LNCaP clone FGC (cell line): ENCODE measurements at regions not wholly inside any gene's neighbourhood (a gene's known extent, or its start where the extent isn't known, plus 50 kb on each side); places are given as distances from the start of the nearest gene placed in this dataset.

Experiments used
- DNase-seq: peaks from one replicate; pipeline ENCODE4 v3.0.0-alpha.2; 2011; ENCODE audit warnings: low read depth
- H3K4me3 ChIP-seq: 2 replicates; pipeline ENCODE4 v1.5.1; 2011; ENCODE audit warnings: mild to moderate bottlenecking, low read depth, low read length, control low read depth
- TF ChIP-seq, protein P1 (sequence below): IDR thresholded peaks from 2 replicates; pipeline ENCODE4 v1.5.1; 2012; ENCODE audit warnings: mild to moderate bottlenecking; ENCODE audit not compliant: control insufficient read depth, insufficient read depth; ENCODE audit errors: extremely low read depth

DNA sequence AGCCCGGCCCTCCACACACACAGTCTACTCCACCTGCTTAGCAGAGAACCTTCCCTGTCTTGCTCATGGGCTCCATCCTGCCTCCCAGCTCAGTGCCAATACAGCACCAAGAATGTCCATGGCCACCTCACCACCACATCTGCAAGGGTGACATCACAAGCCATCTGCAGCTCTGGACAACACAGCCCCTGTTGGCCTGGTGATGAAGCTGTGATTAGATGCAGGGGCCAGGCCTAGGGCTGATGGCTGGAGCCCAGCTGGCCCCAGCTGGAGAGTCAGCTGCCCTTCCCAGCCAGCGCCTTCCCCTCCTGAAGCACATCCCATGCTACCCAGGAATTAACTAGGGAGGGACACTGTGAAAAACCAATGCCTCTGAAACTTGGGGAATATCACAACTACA lies 91.1 kb downstream of the TTC32 start:
- TF ChIP-seq, protein P1, sequence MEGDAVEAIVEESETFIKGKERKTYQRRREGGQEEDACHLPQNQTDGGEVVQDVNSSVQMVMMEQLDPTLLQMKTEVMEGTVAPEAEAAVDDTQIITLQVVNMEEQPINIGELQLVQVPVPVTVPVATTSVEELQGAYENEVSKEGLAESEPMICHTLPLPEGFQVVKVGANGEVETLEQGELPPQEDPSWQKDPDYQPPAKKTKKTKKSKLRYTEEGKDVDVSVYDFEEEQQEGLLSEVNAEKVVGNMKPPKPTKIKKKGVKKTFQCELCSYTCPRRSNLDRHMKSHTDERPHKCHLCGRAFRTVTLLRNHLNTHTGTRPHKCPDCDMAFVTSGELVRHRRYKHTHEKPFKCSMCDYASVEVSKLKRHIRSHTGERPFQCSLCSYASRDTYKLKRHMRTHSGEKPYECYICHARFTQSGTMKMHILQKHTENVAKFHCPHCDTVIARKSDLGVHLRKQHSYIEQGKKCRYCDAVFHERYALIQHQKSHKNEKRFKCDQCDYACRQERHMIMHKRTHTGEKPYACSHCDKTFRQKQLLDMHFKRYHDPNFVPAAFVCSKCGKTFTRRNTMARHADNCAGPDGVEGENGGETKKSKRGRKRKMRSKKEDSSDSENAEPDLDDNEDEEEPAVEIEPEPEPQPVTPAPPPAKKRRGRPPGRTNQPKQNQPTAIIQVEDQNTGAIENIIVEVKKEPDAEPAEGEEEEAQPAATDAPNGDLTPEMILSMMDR: no peak
- DNase-seq: no peak
- H3K4me3 ChIP-seq: no peak overlapping the region

DNA sequence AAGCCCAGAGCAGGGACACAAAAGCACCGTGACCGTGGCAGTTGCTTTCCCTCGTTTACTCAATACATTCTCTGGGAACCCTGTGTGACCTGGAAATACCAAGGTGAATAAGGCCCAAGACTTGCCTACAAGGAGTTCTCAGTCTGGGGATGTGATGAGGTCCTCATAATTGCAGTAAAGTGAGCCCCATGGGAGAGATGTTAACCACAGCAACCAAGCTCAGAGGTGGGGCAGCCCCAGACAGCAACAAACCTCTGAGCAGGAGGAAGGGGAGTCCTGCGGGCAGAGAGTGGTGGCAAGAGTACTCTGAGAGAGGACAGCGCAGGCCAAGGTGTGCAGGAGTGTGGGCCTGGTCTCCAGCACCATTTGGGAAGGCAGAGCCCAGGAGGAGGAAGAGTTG lies 91.6 kb downstream of the TTC32 start:
- no peak overlapping the region for H3K4me3 ChIP-seq
- TF ChIP-seq, protein P1: no peak
- DNase-seq: no peak

DNA sequence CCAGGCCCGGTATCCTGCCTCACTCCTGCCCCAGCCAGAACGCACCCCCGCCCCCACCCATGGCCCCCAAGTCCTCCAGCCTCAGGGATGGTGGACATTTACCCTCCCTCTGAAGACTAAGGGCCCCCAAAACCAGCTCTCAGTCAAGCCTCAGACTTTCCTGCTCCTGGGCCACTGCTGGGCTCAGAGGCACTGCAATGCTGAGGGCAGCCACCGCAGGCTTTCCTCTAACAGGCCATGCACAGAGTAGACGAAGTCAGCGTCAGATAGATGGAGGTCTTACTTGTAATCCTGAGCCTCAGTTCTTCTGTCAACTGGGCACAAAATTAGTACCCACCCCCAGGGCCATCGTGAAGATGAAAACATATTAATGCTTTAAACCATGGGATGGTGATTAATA lies 92.6 kb downstream of the TTC32 start:
- TF ChIP-seq, protein P1: no peak
- H3K4me3 ChIP-seq: no peak overlapping the region
- no peak for DNase-seq

DNA sequence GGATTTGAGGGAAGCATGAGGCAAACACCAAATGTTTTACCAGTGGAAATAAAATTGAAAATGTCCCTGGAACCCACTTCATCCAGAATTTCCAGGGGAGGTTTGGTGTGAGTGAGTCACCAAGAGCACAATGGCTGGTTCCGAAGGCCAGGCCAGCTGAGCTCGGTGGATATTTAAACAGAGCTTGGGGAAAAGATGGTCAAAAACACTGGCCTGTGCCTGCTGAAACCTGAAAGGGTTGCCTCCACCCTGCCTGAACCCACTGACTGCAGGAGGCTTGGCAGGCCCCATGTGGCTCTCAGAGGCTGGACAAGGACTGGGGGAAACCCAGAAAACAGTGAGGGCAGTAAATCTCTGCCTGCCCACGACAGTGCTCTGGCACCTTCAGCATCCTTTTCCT lies 93.9 kb downstream of the TTC32 start:
- H3K4me3 ChIP-seq: no peak overlapping the region
- TF ChIP-seq, protein P1: no peak
- DNase-seq: no peak

DNA sequence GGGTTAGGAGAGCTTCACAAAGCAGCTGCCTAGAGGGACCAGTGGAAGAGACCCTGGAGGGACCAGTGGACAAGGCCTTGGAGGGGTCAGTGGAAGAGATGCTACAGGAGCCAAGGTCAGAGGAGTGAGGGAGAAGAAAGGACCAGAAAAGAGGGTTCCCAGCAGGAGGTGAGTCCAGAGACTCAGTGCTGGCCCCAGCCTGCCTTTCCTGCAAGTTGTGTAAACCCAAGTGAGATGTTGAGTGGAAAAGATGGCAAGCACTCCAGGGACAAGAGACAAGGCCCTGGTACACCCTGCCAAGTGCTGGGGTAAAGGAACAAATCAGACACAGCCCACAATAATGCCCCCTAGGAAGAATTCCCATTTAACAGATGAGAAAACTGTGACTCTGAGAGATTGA lies 94.4 kb downstream of the TTC32 start:
- TF ChIP-seq, protein P1: no peak
- no peak overlapping the region for H3K4me3 ChIP-seq
- no peak for DNase-seq

DNA sequence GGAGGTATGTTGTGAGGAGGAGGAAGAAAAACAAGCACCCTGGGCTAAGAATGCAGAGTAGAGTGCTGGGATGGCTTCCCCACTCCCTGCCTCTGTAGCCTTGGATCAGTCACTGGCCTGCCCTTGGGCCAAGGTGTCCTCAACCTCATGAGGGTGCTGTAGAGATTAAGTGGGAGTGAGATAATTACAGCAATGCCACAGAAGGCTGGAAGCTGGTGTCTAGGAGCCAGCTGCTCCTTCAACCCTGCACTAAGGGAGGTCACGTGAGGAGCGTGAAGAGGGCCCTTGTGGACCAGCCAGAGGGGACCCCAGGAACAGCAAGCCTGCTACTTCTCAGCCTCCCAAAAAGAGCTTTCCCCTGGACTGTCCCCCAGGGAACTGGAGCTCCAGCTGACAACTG lies 95.2 kb downstream of the TTC32 start:
- no peak for DNase-seq
- TF ChIP-seq, protein P1: no peak
- no peak overlapping the region for H3K4me3 ChIP-seq

DNA sequence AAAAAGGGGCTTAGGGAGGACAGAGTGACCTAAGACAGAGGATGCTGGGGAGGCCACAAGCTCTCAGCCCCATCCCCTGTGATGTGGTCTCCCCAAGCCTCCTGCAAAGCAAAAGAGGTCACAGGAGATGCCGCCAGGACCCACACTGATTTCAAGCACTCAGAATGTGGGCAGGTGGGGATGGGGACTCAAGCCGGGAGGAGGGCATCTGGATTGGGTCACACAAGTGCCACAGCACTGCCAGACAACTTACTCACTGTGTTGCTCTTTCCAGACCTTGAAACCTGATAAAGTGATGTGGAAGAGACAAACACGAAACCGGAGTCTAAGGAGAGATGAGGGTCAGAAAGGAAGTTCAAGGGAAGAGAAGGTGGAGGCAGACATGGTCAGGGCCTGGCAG lies 95.7 kb downstream of the TTC32 start:
- TF ChIP-seq, protein P1: no peak
- no peak overlapping the region for H3K4me3 ChIP-seq

More for the DNA sequence above, 95.7 kb downstream of the TTC32 start:
- no peak for DNase-seq
